CD4-positive, alpha-beta T cell treated with Interleukin-10 for 1 hour (primary cell): ENCODE measurements at regions not wholly inside any gene's neighbourhood (a gene's known extent, or its start where the extent isn't known, plus 50 kb on each side); places are given as distances from the start of the nearest gene placed in this dataset.

Experiments used
- DNase-seq: peaks from one replicate; pipeline ENCODE4 v3.0.0-alpha.2; 2020

DNA sequence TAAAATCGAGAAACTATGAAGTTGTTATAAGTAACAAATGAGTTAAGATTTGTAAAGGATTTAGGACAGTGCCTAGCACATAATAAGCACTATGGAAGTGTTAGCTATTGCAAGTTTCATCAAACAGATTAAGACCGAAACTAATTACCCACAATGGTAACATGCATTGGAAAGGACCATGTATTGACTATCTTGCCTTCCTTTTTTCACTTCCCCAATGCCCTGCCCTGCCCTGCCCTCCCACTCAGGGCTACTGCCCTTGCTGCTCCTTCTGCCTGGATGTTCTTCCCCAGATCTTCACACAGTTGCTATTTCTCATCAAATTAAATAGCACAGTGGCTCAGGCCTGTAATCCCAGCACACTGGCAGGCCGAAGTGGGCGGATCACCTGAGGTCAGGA, 202.1 kb upstream of the PSMD7 start:
- DNase-seq = no peak

DNA sequence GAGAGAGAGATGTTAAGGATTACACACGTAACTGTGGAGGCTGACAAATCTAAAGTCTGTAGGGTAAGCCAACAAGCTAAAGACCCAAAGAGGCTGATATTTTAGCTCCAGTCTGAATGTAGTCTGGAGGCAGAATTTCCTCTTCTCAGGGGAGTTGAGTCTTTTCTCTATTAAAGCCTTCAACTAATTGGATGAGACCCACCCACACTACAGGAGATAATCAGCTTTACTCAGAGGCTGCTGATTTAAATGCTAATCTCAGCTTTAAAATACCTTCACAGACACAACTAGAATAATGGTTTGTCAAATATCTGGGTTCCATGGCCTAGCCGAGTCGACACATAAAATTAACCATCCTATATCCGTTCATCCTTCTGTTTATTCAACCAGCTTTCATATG, 204.3 kb upstream of the PSMD7 start:
- no peak for DNase-seq

DNA sequence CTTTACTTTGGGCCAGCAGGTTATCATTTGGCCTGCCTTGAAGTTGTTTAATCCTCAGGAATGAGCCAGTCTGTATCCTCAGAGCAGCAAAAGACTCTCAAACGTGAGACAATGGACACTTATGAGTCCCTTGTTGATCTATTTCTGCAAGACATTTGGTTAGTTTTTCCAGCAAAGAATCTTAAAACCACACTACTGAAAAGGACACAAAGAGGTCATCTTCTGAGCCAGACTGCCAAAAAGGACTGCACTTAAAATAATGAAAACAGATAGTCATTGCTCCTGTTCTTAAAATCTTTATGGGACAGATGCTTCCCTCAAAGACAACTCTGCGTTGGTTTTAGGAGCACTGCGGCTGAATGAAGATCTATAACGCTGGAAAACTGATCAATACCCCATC, 205.7 kb upstream of the PSMD7 start:
- DNase-seq = no peak

DNA sequence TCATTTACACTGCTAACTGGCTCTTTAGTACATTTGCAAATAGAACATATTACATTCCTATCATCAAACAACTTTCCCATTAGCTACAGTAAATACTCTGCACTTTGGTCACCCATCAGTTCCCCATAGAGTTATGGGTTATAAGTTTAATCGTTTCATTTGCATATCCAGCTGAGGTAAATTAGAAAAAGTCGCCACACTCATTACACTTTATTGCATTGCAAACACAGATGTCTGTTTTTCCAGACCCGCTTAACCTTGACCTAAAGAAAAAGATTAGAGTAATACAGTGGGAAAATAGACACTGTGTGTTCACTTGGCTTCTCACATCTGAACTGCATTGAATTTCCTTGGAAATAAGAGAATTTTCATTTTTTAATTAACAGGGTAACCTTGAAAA, 213.1 kb upstream of the PSMD7 start:
- DNase-seq = no peak

DNA sequence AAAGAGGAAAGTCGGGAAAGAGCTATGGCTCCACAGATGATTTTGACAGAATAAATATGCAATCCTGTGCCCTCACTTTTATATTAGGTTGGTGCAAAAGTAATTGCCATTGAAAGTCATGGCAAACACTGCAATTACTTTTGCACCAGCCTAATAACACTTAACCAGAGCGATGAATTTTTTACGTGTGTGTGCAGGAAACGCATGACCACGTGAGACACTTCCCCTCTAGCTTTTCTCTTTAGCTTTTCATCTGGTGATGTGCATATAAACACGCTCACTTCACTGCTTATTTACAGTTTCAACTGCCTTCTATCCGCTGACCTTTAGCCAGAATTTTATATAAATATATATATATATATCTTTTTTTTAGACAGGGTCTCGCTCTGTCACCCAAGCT, 216.3 kb upstream of the PSMD7 start:
- DNase-seq = no peak

DNA sequence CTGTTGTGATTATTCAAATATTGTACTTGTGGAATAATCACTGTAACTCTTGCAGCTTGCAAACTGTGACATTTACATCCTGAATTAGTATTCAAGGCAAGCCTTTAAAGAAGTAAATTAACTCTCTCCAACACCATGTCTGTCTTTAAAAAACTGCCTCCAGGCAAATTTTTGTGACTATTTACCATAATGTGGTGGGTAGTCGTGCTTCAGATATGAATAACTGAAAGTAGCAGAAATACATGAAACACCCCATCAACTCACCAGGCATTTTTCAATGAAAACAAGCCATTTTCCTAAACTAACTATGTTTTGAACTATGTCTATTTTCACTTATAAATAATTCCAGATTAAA, 217.4 kb upstream of the PSMD7 start:
- DNase-seq = no peak

DNA sequence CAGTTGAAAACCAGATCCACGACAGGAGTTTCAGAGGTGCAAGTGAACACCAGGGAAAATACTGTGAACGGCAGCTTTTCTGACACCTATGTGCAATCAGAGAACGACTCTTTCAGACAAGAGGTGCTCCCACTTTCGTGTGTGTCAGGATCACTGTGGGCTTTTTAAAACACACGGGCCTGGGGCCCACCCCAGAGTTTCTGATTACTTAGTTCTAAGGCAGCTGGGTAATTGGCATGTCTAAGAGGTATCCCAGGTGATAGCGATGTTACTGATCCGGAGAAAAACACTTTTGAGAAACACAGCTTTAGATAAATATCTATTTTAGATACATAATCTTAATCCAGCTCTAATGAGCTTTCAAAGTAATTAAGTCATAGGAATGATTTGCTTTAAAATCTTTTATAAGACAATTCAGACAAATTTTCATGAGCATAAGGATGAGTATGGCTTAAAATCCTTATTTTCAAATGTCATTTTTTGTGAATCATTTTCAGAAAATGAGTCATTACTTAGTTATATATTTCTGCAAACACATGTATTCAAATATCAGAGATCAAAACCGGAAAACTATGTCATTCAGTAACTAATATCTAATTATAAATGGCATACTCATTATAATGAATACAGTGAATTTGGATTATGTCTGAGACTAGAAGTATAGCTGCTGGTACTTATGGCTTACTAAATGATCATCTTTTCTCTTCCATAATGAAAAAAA, 217.9 kb upstream of the PSMD7 start:
- no peak for DNase-seq

DNA sequence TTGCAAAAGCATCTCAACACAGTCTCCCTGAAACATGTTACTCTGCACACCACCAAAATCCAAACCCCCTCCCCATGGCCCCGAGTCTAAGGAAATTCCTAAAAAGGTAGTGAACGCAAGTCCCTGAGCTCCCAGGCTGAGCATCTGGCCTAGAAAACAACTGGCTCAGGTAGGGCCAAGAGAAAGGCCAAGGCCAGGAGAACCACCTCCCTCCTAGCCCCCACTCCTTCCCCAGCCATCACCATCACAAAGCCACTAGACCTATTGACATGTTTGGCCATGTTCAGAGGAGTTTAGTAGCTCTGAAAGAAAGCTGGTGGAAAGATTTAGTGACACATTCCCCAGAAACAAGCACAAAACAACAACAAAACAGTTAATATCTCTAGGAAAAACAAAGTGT, 220.0 kb upstream of the PSMD7 start:
- DNase-seq = no peak

DNA sequence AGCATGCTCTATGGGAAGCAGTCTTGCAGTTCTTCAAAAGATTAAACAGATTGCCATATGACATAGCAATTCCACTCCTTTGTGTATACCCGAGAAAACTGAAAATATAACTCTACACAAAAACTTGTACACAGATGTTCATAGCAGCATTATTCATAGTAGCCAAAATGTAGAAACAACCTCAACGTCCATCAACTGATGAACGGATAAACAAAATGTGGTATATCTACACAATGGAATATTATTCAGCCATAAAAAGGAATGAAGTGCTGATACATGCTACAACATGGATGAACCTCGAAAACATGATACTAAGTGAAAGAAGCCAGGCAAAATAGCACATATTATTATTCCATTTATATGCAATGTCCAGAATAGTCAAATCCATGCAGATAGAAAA, 221.2 kb upstream of the PSMD7 start:
- no peak for DNase-seq

DNA sequence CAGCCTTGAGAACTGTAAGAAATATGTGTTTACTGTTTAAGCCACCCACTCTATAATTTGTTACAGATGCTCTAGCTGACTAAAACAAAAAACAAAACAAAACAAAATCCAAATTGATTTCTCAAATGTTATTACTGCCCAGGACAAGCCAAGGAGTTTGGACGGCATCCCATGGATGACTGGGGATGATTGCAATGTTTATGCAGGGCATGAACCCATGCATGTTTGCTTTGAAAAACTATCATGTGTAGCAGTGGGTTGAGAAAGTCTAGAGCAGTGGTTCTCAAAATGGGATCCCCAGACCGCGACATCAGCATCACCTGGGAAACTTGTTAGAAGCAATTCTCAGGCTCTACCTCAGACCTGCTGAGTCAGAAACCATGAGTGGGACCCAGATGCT, 223.2 kb upstream of the PSMD7 start:
- DNase-seq = no peak

DNA sequence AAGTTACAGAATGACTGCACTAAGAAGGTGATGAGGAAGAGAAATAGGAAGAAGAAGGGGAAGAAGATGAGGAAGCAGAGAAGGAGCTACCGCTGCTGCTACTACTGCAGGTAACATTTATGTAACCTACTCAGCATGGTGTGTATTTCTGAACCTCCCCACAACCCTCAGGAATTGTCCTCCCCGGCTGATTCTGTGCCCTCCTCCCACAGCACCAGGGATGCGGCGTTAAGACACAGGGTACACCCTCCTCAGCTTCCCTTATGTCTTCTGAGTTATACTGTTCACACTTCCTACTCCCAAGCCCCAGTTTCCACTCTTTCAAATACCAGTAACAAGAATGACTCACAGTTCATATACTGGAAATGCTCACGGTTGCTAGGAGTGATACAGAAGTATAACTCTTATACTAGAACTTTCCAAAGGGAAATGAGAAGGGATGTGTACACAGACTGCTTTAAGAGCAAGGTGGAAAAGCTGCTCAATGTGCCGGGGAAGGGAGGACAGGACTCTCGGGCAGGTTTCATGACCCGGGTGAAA, 224.5 kb upstream of the PSMD7 start:
- DNase-seq = no peak

DNA sequence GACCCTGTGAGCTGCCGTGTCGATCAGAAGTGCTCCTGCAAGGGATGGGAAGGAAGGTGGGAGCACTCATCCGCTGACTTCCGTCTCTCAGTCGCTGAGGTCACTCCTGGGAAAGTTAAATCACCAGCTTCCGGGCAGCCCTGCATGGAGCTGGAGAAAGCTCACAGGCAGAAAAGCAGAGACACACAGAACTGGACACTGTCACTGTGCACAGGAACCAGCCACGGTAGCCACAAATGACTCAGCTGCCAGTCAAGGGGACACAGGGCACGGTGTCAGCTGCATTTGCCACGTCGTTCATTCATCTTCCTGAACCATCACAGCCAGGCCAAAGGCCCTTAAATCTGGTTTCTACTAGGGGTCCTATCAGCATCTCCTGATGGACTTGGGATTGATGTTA, 226.4 kb upstream of the PSMD7 start:
- DNase-seq = no peak

DNA sequence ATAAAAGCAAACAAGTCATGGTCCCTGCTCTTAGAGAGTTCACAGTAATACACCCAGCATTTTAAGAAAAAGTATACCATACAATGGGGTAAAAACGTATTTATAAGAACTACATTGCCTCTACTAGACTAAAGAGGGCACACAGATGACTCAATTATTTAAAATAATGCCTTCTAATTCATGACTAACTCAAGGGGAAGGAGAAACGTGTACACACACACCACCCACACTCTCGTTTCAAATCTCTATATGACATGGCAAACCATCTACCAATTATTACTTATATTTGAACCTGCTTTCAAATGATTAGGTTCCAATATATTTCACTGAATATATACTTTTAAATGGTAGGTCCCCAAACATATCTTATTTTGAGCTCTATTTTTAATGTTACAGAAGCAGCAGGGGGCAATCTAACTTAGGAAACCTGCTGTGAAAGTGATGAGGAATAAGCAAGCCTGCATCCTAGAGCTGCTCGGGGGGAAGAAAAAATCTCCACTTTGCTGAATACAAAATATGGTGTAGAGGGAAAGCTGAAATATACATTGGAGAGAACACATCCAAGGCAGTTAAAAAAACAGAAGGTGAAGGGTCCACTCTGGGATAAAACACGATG, 232.4 kb upstream of the PSMD7 start:
- DNase-seq = no peak

DNA sequence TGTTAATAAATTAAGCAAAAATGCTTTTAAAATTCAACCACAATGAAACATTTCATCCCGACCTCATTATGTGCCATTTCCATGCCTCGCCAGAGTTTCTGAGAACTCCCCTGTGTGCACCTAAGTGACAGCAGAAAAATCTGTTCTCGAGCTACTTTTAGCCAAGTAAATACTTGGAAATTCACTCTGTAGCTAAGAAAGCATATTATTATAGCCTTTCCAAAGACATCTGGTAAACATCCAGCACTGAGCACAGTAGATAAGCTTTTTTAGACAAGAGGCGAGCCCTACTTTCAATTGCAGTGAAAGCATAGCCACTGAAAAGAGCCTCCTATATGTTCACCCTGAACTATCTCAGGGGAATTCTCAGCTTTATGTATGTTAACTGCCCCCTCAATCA, 242.8 kb upstream of the PSMD7 start:
- DNase-seq = no peak

DNA sequence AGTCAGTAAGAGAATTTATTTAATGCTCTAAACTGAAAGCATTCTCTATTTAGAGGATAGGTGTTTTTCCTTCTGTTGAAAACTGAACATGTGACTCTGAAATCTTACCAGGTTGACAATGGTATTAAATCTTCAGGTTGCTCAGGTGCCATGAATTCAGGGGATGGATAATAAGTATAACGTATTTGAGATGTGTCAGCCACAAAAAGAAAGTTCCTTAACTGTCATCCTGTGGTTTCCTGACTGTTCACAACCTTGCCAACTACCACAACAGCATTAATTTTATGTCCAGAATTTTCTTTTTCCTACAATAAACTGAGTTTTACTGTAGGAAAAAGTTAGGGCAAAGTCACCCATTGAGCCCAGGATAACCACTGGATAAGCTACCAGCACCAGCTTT, 243.3 kb upstream of the PSMD7 start:
- DNase-seq = no peak

DNA sequence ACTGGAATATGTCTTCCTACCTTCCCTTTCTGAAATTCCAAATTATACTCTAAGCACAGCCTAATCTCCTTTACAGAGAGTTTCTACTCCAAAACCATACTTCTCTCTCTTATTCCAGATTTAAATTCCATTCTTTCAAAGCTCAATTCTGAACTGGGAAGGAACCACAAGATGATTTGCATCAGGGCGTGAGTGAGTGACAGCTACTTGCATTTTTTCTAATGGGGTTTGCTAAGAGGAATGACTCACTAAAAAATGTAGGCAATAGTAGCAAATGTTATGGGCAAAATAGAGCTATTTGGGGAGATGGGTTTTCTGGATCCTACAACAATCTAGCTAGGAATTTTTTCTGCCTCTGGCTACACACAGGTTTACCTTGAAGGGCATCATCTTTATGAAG, 244.6 kb upstream of the PSMD7 start:
- DNase-seq = no peak

DNA sequence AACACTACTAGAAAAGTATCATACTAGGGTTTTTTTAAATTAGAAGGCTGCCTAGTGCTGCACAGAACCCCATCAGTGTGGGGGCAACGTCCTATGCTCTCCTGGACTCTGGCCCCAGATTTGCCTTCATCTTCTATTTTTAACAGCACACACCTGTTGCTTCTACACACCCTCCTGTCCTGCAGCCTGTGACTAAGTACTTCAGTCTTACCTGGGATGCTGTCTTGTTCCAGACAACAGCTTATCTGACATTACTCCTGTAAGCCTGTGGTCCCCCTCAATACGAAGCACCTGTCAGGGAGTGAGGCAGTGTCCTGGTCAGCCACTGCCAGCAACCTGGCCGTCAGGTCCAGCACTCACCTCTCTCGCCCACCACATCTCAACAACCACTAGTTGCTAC, 247.6 kb upstream of the PSMD7 start:
- no peak for DNase-seq

DNA sequence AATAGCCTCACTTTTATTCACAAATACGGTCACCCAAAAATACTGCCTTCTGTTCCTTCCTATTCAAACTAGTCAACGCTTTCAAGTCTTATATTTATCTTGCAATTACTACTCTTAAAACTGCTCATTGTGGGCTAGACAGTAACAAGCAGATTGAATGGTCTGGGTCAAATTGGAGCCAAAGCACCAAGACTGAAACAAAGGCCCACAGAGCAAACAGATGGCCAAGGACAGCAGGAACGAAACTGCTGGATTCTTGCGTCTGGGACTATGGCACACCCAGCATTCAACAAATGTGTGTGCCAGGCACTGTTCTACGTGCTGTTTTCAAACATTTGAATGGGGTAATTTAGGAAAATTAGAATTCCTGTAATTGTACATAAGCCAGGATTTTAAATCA, 250.1 kb upstream of the PSMD7 start:
- DNase-seq = no peak

DNA sequence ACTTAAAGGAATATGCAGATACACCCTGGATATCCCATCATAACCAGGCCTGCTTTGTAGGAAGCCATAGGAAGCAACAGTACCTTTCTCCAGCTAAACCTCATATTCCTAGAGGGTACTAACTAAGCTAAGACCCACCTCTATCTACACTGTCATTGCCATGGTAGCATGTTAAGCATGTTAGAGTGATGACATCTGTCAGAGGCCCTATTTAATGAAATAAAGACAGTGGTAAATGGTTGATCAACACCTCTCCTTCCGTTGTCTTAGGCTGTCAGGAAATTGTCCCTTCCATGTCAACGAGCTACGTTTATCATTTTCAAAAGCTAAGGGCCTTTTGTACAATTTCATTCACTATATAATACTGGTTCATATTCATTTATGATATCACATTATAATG, 251.1 kb upstream of the PSMD7 start:
- DNase-seq = no peak

DNA sequence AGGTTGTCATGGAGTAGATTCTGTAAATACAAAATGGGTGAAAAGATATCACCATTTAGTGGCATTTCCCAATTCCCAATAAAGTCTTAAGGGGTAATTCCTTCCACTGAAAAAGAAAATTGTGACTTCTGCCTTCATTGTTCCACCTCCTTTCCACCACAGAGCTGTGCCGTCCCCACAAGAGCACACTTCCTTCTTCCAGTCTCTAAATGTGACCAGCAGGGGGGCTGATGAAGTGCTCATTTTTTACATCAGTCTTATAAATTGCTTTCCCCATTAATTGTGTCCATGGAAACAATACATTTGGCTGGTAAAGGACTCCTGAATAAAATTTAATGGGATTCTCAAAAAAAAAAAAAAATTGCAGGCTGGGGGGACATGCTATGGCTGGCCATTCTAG, 260.8 kb upstream of the PSMD7 start:
- no peak for DNase-seq

DNA sequence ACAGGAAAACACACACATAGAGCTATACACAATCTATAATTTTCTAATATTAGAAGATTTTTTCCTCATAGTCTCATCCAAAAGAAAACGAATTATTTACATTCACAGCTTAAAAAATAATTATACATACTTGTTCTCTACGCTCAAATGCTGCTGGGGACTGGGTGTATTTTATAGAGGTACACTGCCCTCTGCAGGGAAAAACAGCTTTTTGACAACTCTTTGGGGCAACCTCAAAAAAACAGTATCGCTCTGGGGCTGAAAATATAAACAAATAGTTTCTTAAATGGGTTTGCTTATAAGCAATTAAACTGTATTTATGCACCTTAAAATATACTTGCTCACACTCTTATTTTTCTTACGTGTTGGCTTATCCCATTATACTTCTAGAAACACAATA, 261.8 kb upstream of the PSMD7 start:
- no peak for DNase-seq

DNA sequence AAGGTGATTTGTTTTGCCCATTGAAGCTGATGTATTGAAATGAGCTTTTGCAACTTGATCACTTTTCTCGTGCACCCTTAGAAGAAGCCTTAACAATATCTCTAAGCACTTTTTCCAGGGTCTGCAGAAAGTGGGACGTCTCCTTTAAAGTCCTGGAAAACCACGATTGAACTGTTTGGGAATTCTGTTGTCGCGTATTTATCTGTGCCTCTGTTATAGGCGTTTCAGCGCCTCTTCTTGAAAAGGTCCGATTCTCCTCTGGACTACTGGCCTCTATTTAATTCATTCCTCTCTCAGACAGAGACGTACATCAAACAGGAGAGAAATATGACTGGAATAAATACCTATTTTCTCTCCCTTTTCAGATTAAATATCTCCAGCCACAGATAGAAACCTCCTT, 262.4 kb upstream of the PSMD7 start:
- DNase-seq = no peak

DNA sequence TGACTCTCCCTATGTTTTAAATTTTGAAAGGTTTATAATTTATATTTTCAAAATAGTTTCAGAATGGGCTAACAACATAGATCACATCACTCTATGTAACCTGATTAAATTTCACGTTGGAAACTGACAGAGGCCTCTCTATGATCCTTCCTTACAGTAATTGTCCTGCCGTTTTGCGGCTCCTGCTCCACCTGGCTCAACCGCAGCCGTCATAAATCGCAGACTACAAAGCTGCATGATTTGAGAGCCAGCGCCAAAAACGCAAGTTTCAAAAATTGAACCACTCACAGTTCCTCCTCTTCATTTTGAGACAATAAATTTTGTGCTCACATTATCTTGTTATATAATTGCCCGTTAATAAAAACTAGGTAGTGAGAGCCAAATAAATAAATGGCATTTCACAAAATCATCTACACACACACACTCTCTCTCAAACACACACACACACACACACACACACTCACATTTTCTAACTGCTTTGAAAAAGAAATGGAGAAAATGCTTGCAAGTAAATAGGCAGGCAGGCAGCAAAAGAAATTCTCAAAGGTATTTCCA, 263.1 kb upstream of the PSMD7 start:
- DNase-seq = no peak

DNA sequence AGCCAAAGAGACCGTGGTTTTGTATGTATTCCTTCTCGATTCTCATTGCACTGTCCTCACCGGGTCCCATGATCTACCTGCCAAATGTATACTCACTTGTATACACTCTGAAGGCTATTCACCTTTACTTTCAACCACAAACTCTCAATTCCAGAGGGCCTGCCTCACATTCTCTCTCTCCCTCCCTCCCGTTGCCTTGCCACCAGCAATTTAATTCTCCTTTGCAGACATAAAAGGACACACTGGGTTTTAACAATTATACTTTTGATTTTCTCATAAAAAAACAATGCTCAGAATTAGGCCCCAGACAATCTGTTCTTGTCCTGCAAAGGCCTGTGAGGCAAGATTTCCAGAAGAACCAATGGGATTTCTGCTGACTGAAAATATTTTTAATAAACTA, 265.1 kb upstream of the PSMD7 start:
- no peak for DNase-seq
